HG02938 (cell line): ENCODE measurements at regions not wholly inside any gene's neighbourhood (a gene's known extent, or its start where the extent isn't known, plus 50 kb on each side); places are given as distances from the start of the nearest gene placed in this dataset.

Experiments
- ATAC-seq: cut with Tn5 transposase; IDR thresholded peaks from one replicate; pipeline ENCODE4 v1.9.1; 2021; ENCODE audit warnings: mild to moderate bottlenecking, moderate library complexity; ENCODE audit not compliant: unreplicated experiment

DNA sequence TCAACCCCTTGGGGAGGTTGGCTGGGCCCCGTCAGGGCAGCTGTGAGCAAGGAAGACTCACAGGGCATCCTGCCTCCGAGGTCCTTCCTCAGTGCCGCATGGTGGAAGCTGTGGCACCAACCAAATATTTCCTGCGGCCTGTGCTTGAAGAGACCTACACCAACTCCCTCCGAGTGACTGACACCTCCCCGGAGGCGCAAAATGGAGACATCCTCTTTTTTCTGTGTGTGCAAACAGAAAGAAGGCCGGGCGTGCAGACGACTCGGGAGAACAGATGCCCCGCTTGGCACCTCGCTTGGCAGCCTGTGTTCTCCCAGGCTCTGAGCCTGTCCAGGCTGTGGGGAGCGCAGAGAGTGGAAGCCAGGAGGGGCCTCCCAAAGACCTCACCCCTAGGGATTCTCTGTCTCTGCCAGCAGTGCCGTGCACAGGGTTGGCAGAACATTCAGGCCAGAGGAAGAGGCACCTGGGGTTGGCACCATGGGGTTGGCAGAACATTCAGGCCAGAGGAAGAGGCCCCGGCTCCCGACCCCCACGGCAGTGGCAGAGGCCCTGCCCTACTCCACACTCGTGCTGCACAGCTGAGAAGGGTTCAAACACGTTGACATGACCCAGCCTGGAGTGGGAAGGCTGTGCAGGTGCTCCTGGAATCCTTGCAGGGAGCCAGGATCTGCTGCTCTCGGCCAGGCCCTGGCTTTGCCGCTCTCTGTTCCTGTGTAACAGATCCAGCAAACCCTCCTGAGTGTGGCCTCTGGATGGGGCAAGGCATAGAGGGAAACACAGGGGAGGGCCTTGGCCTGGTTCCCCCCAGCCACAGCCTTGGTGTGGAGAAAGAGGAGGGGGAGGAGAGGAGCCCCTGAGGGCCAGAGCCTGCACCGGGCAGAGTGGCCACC lies 805.5 kb downstream of the BRD1 start:
- ATAC-seq, result no peak

GRCh38 chr22:49021131-49021925 lies 806.3 kb downstream of the BRD1 start:
- ATAC-seq, result no peak

DNA sequence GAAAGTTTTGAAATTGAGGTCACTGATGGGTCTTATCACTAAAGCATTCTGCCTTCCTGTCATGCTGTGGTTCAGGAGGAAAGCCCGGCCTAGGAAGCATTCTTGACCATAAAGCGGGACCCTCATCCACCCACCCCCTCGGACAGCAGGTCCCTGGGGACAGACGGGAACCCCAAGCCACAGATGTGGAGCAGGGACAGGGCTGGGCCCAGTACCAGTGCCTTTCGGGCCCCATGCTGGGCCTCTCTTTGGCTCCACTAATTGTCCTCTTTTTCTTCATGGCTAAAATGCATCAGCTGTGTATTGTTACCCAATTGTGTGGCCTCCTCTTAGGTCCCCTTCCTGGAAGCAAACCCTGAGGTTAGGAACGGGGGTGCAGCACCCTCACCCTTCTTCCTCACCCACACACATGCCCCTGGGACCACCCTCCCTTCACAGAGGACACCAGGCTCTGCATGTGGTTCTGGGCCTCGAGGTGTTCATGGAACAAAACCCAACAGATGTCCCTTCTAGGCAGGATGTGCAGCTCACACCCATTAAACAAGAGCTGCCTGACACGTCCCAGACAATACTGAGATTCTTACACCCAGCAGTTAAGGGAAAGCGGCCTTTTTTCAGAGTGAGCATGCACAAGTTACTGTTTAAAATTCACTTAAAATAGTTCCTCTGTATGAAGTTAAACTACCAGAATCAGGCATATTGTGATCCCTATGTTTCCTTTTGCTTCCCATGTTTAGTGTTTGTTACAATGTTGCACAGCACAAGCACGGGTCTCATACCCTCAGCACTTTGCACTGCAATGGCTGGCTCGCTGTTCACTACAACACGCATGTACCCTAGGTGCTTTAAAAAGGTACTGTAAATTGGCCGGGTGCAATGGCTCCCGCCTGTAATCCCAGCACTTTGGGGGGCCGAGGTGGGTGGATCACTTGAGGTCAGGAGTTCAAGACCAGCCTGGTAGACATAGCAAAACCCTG lies 807.6 kb downstream of the BRD1 start:
- ATAC-seq, result no peak

DNA sequence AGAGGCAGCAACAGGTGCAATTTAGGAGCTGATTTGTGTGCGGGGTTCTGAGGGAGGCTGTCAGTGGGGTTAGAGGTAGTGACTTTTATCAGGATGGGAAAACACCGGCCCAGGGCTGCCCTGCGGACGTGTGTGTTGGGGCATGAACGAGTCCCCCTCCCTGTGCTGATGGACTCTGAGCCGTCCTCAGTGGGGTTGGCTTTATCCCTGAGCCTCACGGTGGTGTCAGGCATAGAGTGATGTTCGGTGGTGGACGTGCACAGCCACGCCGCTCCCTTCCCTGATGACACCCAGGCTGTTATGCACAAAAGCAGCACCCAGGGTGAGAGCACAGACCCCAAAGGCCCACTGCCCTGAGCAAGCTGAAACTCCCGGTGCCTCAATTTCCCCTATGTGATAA lies 809.1 kb downstream of the BRD1 start:
- no peak for ATAC-seq

DNA sequence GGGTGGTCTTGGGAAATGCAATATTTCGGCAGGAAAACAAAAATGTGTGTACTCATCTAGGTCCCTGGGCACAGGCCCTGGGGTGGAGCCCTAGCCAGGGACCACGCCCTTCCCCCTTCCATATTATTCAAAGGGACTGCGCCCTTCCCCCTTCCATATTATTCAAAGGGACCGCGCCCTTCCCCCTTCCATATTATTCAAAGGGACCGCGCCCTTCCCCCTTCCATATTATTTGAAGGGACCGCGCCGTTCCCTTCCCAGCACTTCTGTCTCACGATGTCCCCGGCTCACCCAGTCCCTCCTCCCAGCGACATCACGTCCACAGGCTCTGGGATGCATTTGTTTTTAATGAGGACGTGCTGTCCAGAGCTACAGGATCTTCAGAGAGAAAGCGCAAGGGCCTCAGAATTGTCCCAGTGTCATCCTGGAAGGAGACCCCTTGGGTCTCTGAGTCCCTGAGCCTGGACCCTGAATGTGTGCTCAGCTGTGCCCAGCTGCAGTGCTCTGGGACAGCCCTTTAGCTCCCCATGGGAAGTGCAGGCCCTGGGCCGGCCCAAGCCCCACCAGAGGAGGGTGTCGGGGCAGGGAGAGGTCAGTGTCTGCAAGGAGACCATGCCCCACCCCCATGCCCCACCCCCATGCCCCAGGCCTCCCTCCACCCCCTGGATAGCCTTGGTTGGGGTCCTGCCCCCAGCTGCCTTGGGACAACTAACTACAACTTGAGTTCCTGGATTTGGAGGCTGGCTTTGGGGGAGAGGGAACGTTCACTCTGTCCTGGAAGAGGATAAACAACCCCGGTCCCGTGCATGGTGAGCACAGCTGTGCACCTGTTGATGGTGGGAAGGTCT lies 810.0 kb downstream of the BRD1 start:
- no peak for ATAC-seq

- no peak for ATAC-seq
These were observed 810.7 kb downstream of the BRD1 start for GRCh38 chr22:49016909-49017481.

DNA sequence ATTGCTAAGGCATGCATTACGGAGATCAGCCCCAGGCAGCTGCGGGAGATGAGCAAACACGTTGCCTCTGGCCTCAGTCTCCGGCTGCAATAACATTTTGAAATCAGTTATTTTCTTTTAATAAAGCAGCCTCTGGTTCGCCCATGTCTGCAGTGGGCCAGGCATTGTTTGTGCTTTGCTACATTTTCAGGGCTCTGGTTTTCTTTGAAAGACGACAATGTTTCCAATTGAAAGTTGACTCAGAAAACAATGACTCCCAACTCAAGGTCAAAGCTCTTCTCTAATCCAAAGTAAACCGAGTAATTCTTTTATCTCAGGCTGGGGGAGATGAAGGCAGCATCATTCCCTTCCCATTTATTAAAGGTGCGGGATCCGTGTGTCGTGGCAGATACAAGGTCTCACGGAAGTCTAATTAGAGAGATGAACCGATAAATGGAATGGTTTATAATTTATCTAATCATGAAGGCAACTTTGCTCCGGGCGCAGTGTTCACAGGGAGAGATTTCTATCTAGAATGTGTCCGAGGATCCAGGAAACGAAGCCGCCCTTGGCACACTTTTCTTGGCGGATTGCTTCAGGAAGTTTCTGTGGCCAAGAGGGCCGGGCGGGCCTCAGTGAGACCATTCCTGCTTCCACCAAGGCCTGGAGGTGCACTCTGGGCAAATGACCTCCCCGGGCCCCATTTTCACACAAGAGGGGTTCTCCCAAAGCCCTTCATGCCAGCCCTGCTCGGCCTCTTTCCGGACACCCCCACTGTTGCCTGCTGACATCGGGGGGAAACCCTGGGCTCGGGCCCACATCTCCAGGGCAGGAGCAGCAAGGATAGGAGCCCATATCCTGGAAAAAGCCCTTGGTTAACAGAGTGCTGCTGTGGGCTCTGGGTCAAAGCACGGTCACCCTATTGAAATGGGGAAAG lies 811.4 kb downstream of the BRD1 start:
- ATAC-seq, result no peak

GRCh38 chr22:49015459-49015858 lies 812.2 kb downstream of the BRD1 start:
- ATAC-seq, result no peak

DNA sequence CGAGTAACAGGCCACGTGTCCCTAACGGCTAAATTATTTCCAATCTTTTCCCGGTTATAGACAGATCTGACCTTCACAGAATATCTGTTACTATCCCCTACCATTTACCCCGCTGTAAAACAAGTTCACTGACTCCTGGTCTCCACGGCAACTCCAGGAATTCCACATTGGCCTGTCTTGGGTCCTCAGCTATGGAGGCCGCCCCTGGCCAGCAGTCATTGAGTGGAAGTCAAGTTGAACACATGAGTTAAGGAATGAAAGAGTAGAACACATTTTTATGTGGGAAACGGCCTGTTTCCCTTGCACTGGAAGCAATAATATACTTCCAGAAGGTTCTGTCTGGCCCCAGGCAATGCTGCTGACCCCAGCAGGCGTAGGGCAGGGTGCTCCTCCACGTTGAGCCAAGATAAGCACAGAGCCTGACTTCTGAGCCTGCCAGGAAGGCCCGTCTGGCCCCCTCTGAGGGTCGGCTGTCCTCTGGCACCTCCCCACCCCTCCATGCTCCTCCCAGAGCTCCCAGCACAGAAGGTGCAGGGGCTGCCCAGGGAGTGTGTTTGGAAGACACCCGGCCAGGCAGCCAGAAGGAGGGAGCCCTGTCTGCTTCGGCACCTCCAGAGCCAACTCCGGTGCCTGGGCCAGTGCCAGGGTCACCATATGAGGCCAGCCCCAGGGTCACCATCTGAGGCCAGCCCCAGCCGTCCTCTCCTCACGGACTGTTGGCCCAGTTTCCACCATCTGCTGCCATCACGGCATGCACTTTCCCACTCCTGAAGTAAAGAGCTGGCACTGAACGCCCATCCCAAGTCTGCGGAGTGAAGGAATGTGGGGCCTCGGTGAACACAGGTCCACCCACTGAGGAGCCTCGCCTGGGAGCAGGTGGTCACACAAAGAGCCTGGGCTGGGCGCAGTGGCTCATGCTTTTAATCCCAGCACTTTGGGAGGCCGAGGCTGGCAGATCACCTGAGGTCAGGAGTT lies 813.2 kb downstream of the BRD1 start:
- no peak for ATAC-seq

DNA sequence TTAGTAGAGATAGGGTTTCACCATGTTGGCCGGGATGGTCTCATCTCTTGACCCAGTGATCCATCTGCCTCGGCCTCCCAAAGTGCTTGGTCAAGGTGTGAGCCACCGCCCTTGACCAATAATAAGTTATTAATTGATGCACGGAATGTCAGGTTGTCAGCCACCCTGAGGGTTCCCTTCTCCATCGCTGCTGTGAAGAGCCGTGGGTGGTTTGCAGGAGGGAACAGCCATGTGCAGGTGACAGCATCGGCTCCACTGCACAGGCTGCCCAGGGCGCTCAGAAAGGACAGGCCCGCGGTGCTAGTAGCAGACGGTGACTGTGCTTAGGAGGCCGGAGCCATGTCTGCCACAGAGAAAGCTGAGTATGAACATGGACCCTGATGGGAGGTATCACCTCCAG lies 814.0 kb downstream of the BRD1 start:
- no peak for ATAC-seq

GRCh38 chr22:49012712-49013395 lies 814.8 kb downstream of the BRD1 start:
- no peak for ATAC-seq

DNA sequence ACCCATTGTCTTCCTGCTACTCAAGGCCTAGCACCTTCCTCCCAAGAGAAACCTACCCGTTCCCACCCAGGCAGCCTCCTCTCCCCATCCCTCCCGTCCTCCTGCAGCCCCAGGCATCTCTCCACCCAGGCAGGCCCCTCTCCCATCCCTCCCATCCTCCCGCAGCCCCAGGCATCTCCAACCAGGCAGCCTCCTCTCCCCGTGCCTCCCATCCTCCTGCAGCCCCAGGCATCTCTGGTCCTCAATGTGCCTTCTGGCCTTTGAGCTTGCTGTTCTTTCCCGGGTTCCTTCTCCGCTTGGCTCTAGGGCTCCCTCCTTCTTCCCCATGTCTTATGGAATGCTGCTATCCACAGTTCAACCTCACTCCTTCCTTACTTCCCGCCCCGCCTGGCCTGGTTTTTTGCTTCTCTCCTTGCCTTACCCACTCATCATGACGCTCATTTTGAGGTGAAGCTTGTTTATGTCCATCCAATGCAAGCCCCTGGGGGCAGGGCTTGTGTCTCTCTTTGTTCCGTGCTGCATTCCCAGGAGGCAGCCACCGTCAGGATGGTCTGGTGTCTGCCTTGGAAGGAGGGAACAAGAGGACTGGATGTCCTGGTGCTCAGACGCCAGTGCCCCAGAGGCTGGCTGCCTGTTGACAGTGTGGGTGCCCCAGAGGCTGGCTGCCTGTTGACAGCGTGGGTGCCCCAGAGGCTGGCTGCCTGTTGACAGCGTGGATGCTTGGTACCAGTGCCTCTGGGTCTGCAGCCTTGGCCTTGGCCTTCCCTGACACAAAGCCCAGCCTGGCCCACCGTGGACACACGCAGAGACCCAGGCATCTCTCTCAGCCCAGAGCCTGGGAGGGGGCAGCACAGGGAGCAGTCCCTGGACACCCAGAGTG lies 815.7 kb downstream of the BRD1 start:
- no peak for ATAC-seq

DNA sequence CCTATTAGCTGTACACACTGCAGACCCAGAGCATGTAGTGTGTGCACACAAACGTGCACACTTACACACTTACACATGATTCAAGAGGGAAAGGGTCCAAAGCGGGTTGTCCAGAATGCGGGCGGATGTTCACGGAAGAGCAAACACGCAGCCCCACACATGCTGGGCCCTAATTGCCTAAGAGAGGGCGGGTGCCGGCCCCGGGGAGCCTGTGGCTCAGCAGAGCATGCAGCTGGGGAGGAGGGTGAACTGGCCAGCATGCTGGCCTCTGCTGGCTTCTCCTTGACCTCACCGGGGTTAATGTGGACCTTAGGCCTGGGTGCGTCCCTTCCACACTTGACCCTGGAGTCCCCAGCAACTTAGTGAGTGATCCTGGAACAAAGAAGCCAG lies 816.3 kb downstream of the BRD1 start:
- no peak for ATAC-seq

GRCh38 chr22:49010901-49011300 lies 816.8 kb downstream of the BRD1 start:
- no peak for ATAC-seq

GRCh38 chr22:49010070-49010863 lies 817.4 kb downstream of the BRD1 start:
- no peak for ATAC-seq
